ENCODE measurements at regions not wholly inside any gene's neighbourhood (a gene's known extent, or its start where the extent isn't known, plus 50 kb on each side); places are given as distances from the start of the nearest gene placed in this dataset.

GRCh38 chr2:211251016-211251415 is 694.6 kb downstream of the CPS1 start:
- H3K36me3 ChIP-seq (ENCODE audit: control insufficient read depth, insufficient read depth, low read length) = no peaks in the 10 kb centered on the region
- TF ChIP-seq EZH2 (IDR thresholded peaks at IDR 0.05; ENCODE audit: low read length, missing control alignments) = no peak
- no peak for TF ChIP-seq CTCF (conservative IDR thresholded peaks at IDR 0.05 in 1 of 2, IDR thresholded peaks at IDR 0.05 in 1 of 2; ENCODE audit: low read depth in 1 of 2, low read length in 2 of 2)
- H3K27ac ChIP-seq (ENCODE audit: insufficient read depth, low read length) = no peak overlapping the region

GRCh38 chr2:211258646-211259335 is 702.4 kb downstream of the CPS1 start:
- Histone ChIP-seq H3K27me3 (ENCODE audit: control insufficient read depth, insufficient read depth, low read length) (no peaks in the 10 kb centered on the region), H3K9ac (ENCODE audit: insufficient read depth, low read length) (no peak overlapping the region), H3K9me3 (ENCODE audit: control insufficient read depth, insufficient read depth, low read depth, low read length) (no peaks in the 10 kb centered on the region), H4K20me1 (ENCODE audit: control insufficient read depth, extremely low read depth, insufficient read depth, low read length) (no peaks in the 10 kb centered on the region), H3K4me1 (ENCODE audit: control insufficient read depth, extremely low read depth, insufficient read depth, low read length) (no peaks in the 10 kb centered on the region), H3K79me2 (ENCODE audit: control insufficient read depth, insufficient read depth, low read length) (no peaks in the 10 kb centered on the region), H2AFZ (ENCODE audit: low read length) (no peak overlapping the region), H3K4me3 (replicated peaks in 1 of 4; ENCODE audit: control extremely low read depth in 1 of 4, insufficient read depth in 1 of 4, low read depth in 3 of 4, low read length in 4 of 4) (no peak overlapping the region), H3K27ac (ENCODE audit: insufficient read depth, low read length) (no peak overlapping the region), H3K4me2 (ENCODE audit: extremely low read depth, insufficient read depth, low read length) (no peak overlapping the region), H3K36me3 (ENCODE audit: control insufficient read depth, insufficient read depth, low read length) (no peaks in the 10 kb centered on the region)
- TF ChIP-seq CTCF (conservative IDR thresholded peaks at IDR 0.05 in 1 of 2, IDR thresholded peaks at IDR 0.05 in 1 of 2; ENCODE audit: low read depth in 1 of 2, low read length in 2 of 2) (no peak), EZH2 (IDR thresholded peaks at IDR 0.05; ENCODE audit: low read length, missing control alignments) (no peak)
- no peak for DNase-seq (ENCODE audit: low read depth in 2 of 2)

More at GRCh38 chr2:211251016-211251415, 694.6 kb downstream of the CPS1 start:
- H3K4me3 ChIP-seq (replicated peaks in 1 of 4; ENCODE audit: control extremely low read depth in 1 of 4, insufficient read depth in 1 of 4, low read depth in 3 of 4, low read length in 4 of 4) = no peak overlapping the region
- DNase-seq (ENCODE audit: low read depth in 2 of 2) = no peak
- H3K4me1 ChIP-seq (ENCODE audit: control insufficient read depth, extremely low read depth, insufficient read depth, low read length) = no peaks in the 10 kb centered on the region
- H4K20me1 ChIP-seq (ENCODE audit: control insufficient read depth, extremely low read depth, insufficient read depth, low read length) = no peaks in the 10 kb centered on the region
- H3K4me2 ChIP-seq (ENCODE audit: extremely low read depth, insufficient read depth, low read length) = no peak overlapping the region
- no peak overlapping the region for H2AFZ ChIP-seq (ENCODE audit: low read length)
- H3K9me3 ChIP-seq (ENCODE audit: control insufficient read depth, insufficient read depth, low read depth, low read length) = no peaks in the 10 kb centered on the region
- no peak overlapping the region for H3K9ac ChIP-seq (ENCODE audit: insufficient read depth, low read length)
- no peaks in the 10 kb centered on the region for H3K27me3 ChIP-seq (ENCODE audit: control insufficient read depth, insufficient read depth, low read length)
- no peaks in the 10 kb centered on the region for H3K79me2 ChIP-seq (ENCODE audit: control insufficient read depth, insufficient read depth, low read length)

GRCh38 chr2:211259831-211260476 is 703.6 kb downstream of the CPS1 start:
- H2AFZ ChIP-seq (ENCODE audit: low read length) = no peak overlapping the region
- no peak overlapping the region for H3K4me2 ChIP-seq (ENCODE audit: extremely low read depth, insufficient read depth, low read length)
- no peaks in the 10 kb centered on the region for H3K36me3 ChIP-seq (ENCODE audit: control insufficient read depth, insufficient read depth, low read length)
- H3K79me2 ChIP-seq (ENCODE audit: control insufficient read depth, insufficient read depth, low read length) = no peaks in the 10 kb centered on the region
- H3K4me3 ChIP-seq (replicated peaks in 1 of 4; ENCODE audit: control extremely low read depth in 1 of 4, insufficient read depth in 1 of 4, low read depth in 3 of 4, low read length in 4 of 4) = no peak overlapping the region
- no peak overlapping the region for H3K27ac ChIP-seq (ENCODE audit: insufficient read depth, low read length)
- TF ChIP-seq EZH2 (IDR thresholded peaks at IDR 0.05; ENCODE audit: low read length, missing control alignments) (no peak), CTCF (conservative IDR thresholded peaks at IDR 0.05 in 1 of 2, IDR thresholded peaks at IDR 0.05 in 1 of 2; ENCODE audit: low read depth in 1 of 2, low read length in 2 of 2) (no peak)
- no peak overlapping the region for H3K9ac ChIP-seq (ENCODE audit: insufficient read depth, low read length)
- no peak for DNase-seq (ENCODE audit: low read depth in 2 of 2)
- H4K20me1 ChIP-seq (ENCODE audit: control insufficient read depth, extremely low read depth, insufficient read depth, low read length) = no peaks in the 10 kb centered on the region
- no peaks in the 10 kb centered on the region for H3K4me1 ChIP-seq (ENCODE audit: control insufficient read depth, extremely low read depth, insufficient read depth, low read length)
- H3K27me3 ChIP-seq (ENCODE audit: control insufficient read depth, insufficient read depth, low read length) = no peaks in the 10 kb centered on the region
- H3K9me3 ChIP-seq (ENCODE audit: control insufficient read depth, insufficient read depth, low read depth, low read length) = no peaks in the 10 kb centered on the region
